ENCODE measurements at regions not wholly inside any gene's neighbourhood (a gene's known extent, or its start where the extent isn't known, plus 50 kb on each side); places are given as distances from the start of the nearest gene placed in this dataset.

- in situ Hi-C loops (cut with MboI) (no loop called here), intact Hi-C loops (cut with micrococcal nuclease; ENCODE audit: unreplicated experiment) (loop anchor here (5.0 kb wide), 1 partner anchor 59 kb away; no protein-coding TSS in a partner anchor)
- Histone ChIP-seq H3K27me3 (replicated peaks in 1 of 2; ENCODE audit: control insufficient read depth in 2 of 2, insufficient read depth in 2 of 2, low read length in 1 of 2) (0 out of 4 replicates have a peak, but pooled peaks cover 0 to 4% of the 10 kb centered on the region in 2 experiments), H3K9me3 (replicated peaks; ENCODE audit: control insufficient read depth, insufficient read depth, low read length) (no peaks in the 10 kb centered on the region; the same call in 2 of the 3 replicates), H3K27ac (ENCODE audit: control insufficient read depth, insufficient read depth) (no peak overlapping the region), H3K79me2 (ENCODE audit: control insufficient read depth, insufficient read depth, low read length) (no peaks in the 10 kb centered on the region), H3K4me1 (ENCODE audit: control insufficient read depth, insufficient read depth, low read length) (peaks cover 5% of the 10 kb centered on the region; the same call in 1 of the 2 replicates), H2AFZ (ENCODE audit: control insufficient read depth, low read depth, low read length) (no peak overlapping the region), H4K20me1 (ENCODE audit: control insufficient read depth, insufficient read depth) (no peaks in the 10 kb centered on the region), H3K4me2 (ENCODE audit: control insufficient read depth, insufficient read depth) (no peak overlapping the region), H3K36me3 (ENCODE audit: control insufficient read depth in 2 of 2, insufficient read depth in 2 of 2, low read length in 1 of 2) (no peaks in the 10 kb centered on the region), H3K9ac (ENCODE audit: control insufficient read depth, insufficient read depth, low read length) (no peak overlapping the region), H3K4me3 (no peak overlapping the region)
- ChIA-PET POLR2A (interaction anchor here (0.6 kb wide), 1 partner anchor 86 kb away, joined by 3 read pairs; no protein-coding TSS in a partner anchor), CTCF (interaction anchor here (0.6 to 6.7 kb wide), 7 partner anchors 9 to 91 kb away, joined by 3 to 37 read pairs (median 3); partner anchors contain the start of gene BCL6), SMC1A (ENCODE audit: uncharacterized antibody, unreplicated experiment) (interaction anchor here (0.9 to 3.5 kb wide), 7 partner anchors 24 to 91 kb away, joined by 3 to 27 read pairs (median 3); no protein-coding TSS in a partner anchor), RAD21 (ENCODE audit: unreplicated experiment) (interaction anchor here (1.0 to 1.2 kb wide), 4 partner anchors 81 to 86 kb away, joined by 3 to 4 read pairs (median 4); partner anchors contain the start of gene BCL6)
- DNase-seq (ENCODE audit: low read depth, low spot score) (no peak), FAIRE-seq (no peak), ATAC-seq (peak; percentile 19; the same call in 1 of the 3 replicates)
- BruUV-seq (replicated peaks) = no TSS peak
- no peak for TF ChIP-seq SRF (IDR thresholded peaks at IDR 0.05; ENCODE audit: low read depth in 2 of 2, low read length in 2 of 2)
- 0 out of 2 replicates have a peak, but pooled peaks have one; percentile 19 for TF ChIP-seq NR2F1 (conservative IDR thresholded peaks at IDR 0.05)
- WGBS (ENCODE audit: insufficient coverage, insufficient replicate concordance, low lambda C conversion rate, missing lambda C conversion rate) = 37% methylated on average over 9 of the region's 9 CpGs
These were observed 86.1 kb upstream of the BCL6 start for GRCh38 chr3:187831125-187832051.

GRCh38 chr3:187832202-187832601 is 86.9 kb upstream of the BCL6 start:
- no peaks in the 10 kb centered on the region for H3K36me3 ChIP-seq (ENCODE audit: control insufficient read depth in 2 of 2, insufficient read depth in 2 of 2, low read length in 1 of 2)
- 0 out of 4 replicates have a peak, but pooled peaks cover 0 to 4% of the 10 kb centered on the region in 2 experiments for H3K27me3 ChIP-seq (replicated peaks in 1 of 2; ENCODE audit: control insufficient read depth in 2 of 2, insufficient read depth in 2 of 2, low read length in 1 of 2)
- H4K20me1 ChIP-seq (ENCODE audit: control insufficient read depth, insufficient read depth) = no peaks in the 10 kb centered on the region
- no peak for DNase-seq (ENCODE audit: low read depth, low spot score)
- ChIA-PET CTCF (interaction anchor here (0.6 to 6.7 kb wide), 8 partner anchors 11 to 1112 kb away, joined by 3 to 37 read pairs (median 4); partner anchors contain the start of gene BCL6), RAD21 (ENCODE audit: unreplicated experiment) (interaction anchor here (1.0 to 1.2 kb wide), 4 partner anchors 82 to 87 kb away, joined by 3 to 4 read pairs (median 4); partner anchors contain the start of gene BCL6), SMC1A (ENCODE audit: uncharacterized antibody, unreplicated experiment) (interaction anchor here (1.0 to 3.5 kb wide), 5 partner anchors 23 to 91 kb away, joined by 3 to 27 read pairs (median 4); no protein-coding TSS in a partner anchor), POLR2A (interaction anchor here (0.6 kb wide), 1 partner anchor 86 kb away, joined by 3 read pairs; no protein-coding TSS in a partner anchor)
- WGBS (ENCODE audit: insufficient coverage, insufficient replicate concordance, low lambda C conversion rate, missing lambda C conversion rate) = 44% methylated on average over 3 of the region's 3 CpGs
- no peak overlapping the region for H3K4me2 ChIP-seq (ENCODE audit: control insufficient read depth, insufficient read depth)
- H3K9ac ChIP-seq (ENCODE audit: control insufficient read depth, insufficient read depth, low read length) = no peak overlapping the region
- intact Hi-C loops (cut with micrococcal nuclease; ENCODE audit: unreplicated experiment) (loop anchor here (5.0 kb wide), 1 partner anchor 60 kb away; no protein-coding TSS in a partner anchor), in situ Hi-C loops (cut with MboI) (no loop called here)
- H3K79me2 ChIP-seq (ENCODE audit: control insufficient read depth, insufficient read depth, low read length) = no peaks in the 10 kb centered on the region
- H2AFZ ChIP-seq (ENCODE audit: control insufficient read depth, low read depth, low read length) = no peak overlapping the region
- no peaks in the 10 kb centered on the region; the same call in 2 of the 3 replicates for H3K9me3 ChIP-seq (replicated peaks; ENCODE audit: control insufficient read depth, insufficient read depth, low read length)
- FAIRE-seq = no peak
- BruUV-seq (replicated peaks) = no TSS peak
- peaks cover 5% of the 10 kb centered on the region; the same call in 1 of the 2 replicates for H3K4me1 ChIP-seq (ENCODE audit: control insufficient read depth, insufficient read depth, low read length)
- no peak overlapping the region for H3K27ac ChIP-seq (ENCODE audit: control insufficient read depth, insufficient read depth)
- H3K4me3 ChIP-seq = no peak overlapping the region
- no peak for ATAC-seq
- TF ChIP-seq HDAC2 (IDR thresholded peaks at IDR 0.05) (no peak), RAD21 (IDR thresholded peaks at IDR 0.05; ENCODE audit: insufficient read depth, low read depth, low read length) (peak; percentile 23; the same call in 1 of the 2 replicates)
